H1 (cell line): ENCODE measurements at regions not wholly inside any gene's neighbourhood (a gene's known extent, or its start where the extent isn't known, plus 50 kb on each side); places are given as distances from the start of the nearest gene placed in this dataset.

Experiments
- ATF2 ChIP-seq: IDR thresholded peaks from 2 replicates; pipeline ENCODE4 v1.6.1; 2012; ENCODE audit warnings: low read length, inconsistent platforms
- CTCF ChIP-seq, 3 experiments: IDR thresholded peaks; 1 replicate in 2 of 3; 2 replicates in 1 of 3; pipeline versions ENCODE4 v1.5.1 to v1.6.1; 2011; ENCODE audit warnings: low read length in 3 of 3, mild to moderate bottlenecking in 3 of 3, inconsistent platforms in 2 of 3, low read depth in 1 of 3, moderate library complexity in 1 of 3; ENCODE audit not compliant: insufficient read depth in 1 of 3; ENCODE audit errors: control extremely low read depth in 1 of 3
- EZH2 ChIP-seq: fragments of 200-600 bp; sonication (generic); IDR thresholded peaks from 2 replicates; pipeline ENCODE4 v1.7.1; 2012; ENCODE audit warnings: low read depth, mild to moderate bottlenecking, moderate library complexity, low read length, inconsistent platforms; ENCODE audit not compliant: severe bottlenecking
- KDM5A ChIP-seq: fragments of 200-600 bp; IDR thresholded peaks from 2 replicates; pipeline ENCODE4 v1.7.1; 2012; ENCODE audit warnings: mild to moderate bottlenecking, low read length, inconsistent platforms, mixed read lengths
- NANOG ChIP-seq: IDR thresholded peaks from 2 replicates; pipeline ENCODE4 v1.6.1; 2011; ENCODE audit warnings: low read length, low read depth, mild to moderate bottlenecking, inconsistent platforms; ENCODE audit not compliant: insufficient read depth, poor library complexity, severe bottlenecking
- POLR2A ChIP-seq, 2 experiments: IDR thresholded peaks; 1 replicate in 1 of 2; 2 replicates in 1 of 2; pipeline ENCODE4 v1.6.1; 2011; ENCODE audit warnings: low read depth in 2 of 2, low read length in 2 of 2, mild to moderate bottlenecking in 2 of 2; ENCODE audit errors: control extremely low read depth in 1 of 2

GRCh38 chr12:59158681-59159080, 238.4 kb upstream of the LRIG3 start:
- TF ChIP-seq KDM5A (no peak), EZH2 (no peak), NANOG (no peak), POLR2A (IDR thresholded peaks at IDR 0.05; ENCODE audit: control extremely low read depth in 1 of 2, low read depth in 2 of 2, low read length in 2 of 2) (no peak), ATF2 (no peak), CTCF (IDR thresholded peaks at IDR 0.05; ENCODE audit: control extremely low read depth in 1 of 3, insufficient read depth in 1 of 3, low read depth in 1 of 3, low read length in 3 of 3) (no peak)
